GM03348 (cell line): ENCODE measurements at regions not wholly inside any gene's neighbourhood (a gene's known extent, or its start where the extent isn't known, plus 50 kb on each side); places are given as distances from the start of the nearest gene placed in this dataset.

Experiments used
- DNase-seq: peaks from one replicate; pipeline ENCODE4 v3.0.0; 2012; ENCODE audit warnings: low spot score

GRCh38 chr2:212695426-212695825, 156.8 kb upstream of the ERBB4 start:
- no peak for DNase-seq

GRCh38 chr2:212694398-212694797, 155.8 kb upstream of the ERBB4 start:
- DNase-seq = no peak

DNA sequence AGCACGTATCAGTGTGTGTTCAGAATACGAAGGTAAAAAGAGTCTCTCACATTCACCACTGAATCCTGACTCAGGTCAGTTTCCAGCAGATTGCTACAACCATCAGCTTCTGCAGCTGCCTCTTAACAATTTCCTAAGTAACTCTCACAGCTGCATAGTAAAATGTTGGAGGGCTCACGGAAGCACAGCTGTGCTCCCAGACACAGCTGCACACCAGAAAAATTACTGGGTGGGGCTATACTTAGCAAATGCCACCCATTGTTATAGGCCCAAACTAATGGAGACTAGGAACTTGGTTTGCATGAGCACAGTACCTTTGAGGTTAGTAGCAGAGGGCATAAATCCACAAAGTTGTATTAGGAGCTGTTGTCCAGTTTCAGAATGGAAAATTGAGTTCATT, 153.9 kb upstream of the ERBB4 start:
- DNase-seq = no peak

- peak; percentile 77 for DNase-seq
Observed at GRCh38 chr2:212686285-212686895, 147.8 kb upstream of the ERBB4 start.

GRCh38 chr2:212683346-212684097, 144.9 kb upstream of the ERBB4 start:
- peak; percentile 29 for DNase-seq

DNA sequence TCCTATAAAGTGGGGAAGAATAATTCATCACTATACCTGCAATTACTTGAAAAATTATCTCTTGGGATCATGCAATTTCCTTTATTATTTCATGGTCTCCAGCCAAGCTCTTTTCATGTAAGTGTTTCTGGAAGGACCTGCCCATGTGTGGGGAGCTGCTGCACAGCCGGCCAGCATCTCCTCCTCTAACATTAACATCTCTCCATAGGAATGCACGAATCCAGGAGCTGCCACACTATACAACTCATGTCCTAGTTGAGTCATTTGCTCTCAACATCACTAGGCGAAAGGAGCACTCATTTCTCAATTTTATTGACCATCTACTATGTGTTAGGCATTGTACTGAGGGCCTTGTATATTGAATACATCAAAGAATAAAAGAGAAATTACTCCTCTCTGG, 144.3 kb upstream of the ERBB4 start:
- DNase-seq = no peak

DNA sequence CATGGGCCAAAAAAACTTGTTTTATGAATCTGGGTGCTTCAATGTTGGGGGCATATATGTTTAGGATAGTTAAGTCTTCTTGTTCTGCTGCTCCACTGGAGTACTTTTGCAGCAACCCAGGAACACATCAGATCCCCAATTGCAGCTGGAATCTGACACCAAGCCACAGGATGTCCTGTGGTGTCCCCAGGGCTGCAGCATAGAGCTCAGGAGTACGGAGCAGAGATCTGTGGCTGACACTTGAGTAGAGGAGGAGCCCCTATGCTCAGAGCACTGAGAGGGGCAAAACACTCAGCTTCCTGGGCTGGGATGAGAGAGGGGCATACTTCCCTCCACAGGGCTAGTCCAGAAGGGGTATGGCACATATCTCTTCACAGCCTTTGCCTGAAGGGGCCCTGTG, 138.9 kb upstream of the ERBB4 start:
- DNase-seq = no peak

GRCh38 chr2:212672186-212672585, 133.6 kb upstream of the ERBB4 start:
- no peak for DNase-seq

GRCh38 chr2:212669761-212670160, 131.2 kb upstream of the ERBB4 start:
- DNase-seq = no peak

DNA sequence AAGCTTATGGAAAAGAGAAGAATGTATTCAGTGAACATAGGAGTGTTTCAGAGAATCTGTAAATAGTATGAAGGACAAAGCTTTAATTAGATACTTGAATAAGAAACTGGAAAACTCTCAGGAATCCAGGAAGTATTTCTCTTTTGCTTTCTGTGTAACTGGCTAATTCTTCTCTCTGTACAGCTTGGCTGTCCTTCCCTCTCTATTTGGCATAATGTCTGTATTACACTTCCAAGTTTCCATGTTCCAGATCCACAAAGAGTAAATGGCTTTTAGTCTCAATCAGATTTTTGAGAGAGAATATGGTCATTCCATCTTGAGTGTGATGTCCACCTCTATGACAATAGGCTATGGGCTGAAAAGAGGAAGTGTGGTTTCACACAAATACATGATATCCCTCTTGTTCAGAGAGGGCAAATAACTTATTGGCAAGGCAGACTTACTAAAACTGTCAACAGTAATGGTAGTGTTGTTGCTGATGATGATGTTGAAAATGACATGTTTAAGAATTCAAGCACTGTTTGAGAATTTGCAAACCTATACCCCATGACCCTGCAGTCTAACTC, 129.2 kb upstream of the ERBB4 start:
- DNase-seq = no peak

DNA sequence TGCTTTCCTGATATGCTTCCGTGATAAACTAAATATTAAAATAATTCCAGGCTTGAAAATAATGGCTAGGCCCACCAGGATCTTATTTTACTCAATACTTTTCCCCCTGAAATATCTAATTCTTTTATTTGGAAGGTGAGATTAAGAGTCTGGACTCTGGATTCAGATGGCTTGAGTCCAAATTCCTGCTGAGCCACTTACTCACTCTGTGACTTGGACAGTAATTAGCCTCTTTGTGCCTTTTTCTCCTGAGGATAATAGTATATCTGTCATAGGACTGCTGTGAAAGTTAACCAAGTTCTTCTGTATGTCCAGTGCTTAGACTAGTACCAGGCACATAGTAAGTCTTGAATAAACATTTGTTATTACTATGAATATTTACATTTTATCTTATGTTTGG, 127.3 kb upstream of the ERBB4 start:
- DNase-seq = no peak

DNA sequence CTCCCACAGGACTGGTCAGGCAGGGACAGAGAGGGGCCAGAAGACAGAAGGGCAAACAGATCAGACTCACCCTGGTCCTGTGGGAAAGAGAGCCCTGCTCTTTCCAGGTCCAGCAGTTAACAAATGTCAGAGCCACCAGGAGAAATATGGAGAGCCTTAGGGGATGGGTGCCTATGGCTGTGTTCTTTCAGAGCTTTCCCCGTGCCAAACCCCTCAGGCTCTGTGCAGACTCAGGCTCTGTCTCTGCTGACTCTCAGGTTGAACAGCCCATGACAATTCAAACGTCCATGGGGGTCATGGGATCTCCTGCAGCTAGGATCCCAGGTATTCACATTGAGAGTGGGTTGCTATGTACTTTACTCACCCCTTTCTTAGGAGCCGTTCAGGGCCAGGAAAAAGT, 120.8 kb upstream of the ERBB4 start:
- no peak for DNase-seq

DNA sequence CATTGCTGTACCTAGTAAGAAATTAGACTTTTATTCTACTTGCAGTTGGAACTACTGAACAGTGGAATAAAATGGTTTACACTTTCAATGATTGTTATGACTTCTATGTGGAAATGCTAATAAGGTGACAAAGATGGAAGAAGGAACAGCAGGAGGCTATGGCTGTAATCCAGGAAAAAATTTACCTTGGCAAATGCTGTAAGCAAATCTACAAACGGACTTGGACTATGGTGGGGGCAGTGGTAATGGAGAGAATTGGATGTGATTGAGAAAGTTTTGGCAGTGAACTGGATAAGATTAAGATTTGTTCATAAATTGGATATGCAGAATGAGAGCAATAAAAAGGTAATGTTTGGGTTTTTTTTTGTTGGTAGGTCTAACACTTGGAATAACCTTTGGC, 111.0 kb upstream of the ERBB4 start:
- no peak for DNase-seq

GRCh38 chr2:212646698-212647366, 108.2 kb upstream of the ERBB4 start:
- DNase-seq = peak; percentile 71

GRCh38 chr2:212644195-212644837, 105.7 kb upstream of the ERBB4 start:
- DNase-seq = no peak

- DNase-seq = no peak
Observed at GRCh38 chr2:212640428-212640827, 101.8 kb upstream of the ERBB4 start.

GRCh38 chr2:212638694-212639093, 100.1 kb upstream of the ERBB4 start:
- no peak for DNase-seq

- DNase-seq = no peak
Observed at GRCh38 chr2:212628586-212628985, 90.0 kb upstream of the ERBB4 start.

DNA sequence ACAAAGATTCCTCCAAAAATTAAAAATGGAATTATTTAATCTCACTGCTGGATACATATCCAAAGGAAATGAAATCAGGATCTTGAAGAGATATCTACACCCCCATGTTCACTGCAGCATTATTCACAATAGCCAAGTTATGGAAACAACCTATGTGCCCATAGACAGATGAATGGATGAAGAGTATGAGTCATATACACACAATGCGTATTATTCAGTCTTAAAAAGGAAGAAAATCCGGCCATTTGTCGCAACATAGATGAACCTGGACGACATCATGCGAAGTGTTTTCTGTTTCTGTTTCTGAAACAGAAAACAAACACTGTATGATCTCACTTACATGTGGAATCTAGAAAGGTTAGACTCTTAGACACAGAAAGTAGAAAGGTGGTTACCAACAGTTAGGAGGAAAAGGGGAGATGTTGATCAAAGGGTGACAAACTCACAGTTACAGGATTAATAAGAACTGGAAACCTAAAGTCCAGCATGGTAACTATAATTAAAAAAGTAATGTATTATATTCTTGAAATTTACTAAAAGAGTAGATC, 87.8 kb upstream of the ERBB4 start:
- no peak for DNase-seq

GRCh38 chr2:212619954-212620353, 81.4 kb upstream of the ERBB4 start:
- no peak for DNase-seq

- DNase-seq = peak; percentile 35
Observed at GRCh38 chr2:212618636-212619035, 80.0 kb upstream of the ERBB4 start.

GRCh38 chr2:212610872-212611425, 72.3 kb upstream of the ERBB4 start:
- no peak for DNase-seq
